Fibroblast of peridontal ligament (primary cell): ENCODE measurements at regions not wholly inside any gene's neighbourhood (a gene's known extent, or its start where the extent isn't known, plus 50 kb on each side); places are given as distances from the start of the nearest gene placed in this dataset.

Experiments
- DNase-seq: peaks from one replicate; pipeline ENCODE4 v3.0.0-alpha.2; 2010; ENCODE audit errors: extremely low read depth

DNA sequence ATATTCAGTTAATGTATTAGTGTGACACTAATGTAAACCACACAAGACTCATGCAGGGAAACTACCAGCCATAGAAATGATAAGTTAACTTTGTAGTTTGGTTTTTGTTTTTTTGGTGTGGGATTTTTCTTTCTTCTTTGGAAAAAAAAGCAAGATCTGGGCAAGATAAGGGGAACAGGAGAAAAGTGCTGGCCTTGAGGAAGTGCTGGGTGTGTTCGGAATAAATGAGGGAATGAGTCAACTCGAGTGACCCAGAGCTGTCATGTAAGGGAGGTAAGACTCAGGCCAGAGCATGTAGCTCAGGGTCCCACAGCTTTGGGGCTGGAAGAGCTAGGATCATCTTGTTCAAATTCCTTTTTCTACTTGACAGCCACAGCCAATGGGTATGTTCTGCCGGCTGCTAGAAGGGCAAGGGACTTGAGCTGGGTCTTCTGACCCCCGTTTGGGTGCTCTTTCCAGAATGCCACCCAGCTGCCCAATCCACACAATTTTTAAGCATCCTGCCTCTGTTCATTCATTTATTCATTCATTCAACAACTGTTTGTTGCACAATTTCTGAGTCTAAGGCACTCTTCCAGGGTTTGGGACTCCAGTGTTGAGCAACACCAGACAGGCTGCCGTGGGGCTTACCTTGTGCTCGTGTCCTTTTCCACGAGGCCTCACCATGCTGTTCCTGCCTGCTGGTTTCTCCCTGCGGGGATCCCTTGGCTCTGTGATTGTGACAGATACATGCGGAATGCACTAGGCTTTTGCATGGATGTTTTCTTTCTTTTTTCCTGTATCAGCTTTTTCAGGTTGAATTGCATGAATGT lies 54.5 kb downstream of the CLDN34 start:
- DNase-seq = no peak

DNA sequence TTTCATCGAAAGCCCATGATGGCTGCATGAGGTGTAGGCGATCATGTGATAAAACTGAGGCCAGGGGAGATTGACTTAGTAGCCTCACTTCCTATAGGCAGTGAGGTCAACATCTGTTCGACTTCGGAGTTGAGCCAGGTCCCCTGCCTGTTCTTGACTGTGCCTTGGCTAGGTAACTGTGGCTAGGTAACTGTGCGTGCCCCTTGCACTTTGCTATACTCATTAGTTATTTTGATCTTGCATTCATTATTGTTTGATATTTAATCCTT lies 55.0 kb downstream of the CLDN34 start:
- no peak for DNase-seq

DNA sequence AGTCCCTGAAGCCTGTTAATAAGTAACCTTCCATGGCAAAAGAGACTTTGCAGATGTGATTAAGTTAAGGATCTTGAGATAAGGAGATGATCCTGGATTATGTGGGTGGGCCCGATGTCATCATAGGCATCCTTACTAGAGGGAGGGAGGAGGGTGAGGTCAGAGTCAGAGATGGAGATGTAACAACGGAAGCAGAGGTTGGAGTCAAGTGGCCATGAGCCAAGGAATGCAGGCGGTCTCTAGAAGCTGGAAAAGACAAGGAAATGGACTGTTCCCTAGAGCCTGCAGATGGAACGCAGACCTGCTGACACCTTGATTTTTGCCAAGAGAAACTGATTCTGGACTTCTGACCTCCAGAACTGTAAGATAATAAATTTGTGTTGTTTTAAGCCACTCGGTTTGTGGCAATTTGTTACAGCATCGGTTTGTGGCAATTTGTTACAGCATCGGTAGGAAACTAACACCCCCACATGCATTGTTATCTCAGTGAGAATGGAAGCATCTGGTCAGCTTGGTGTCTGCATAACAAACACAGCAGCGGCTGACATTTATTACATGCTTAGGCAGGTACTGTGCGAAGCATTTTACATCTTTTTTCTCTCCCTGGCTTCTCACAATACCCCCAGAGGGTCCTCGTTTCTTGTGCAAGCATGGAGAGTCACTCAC lies 55.6 kb downstream of the CLDN34 start:
- DNase-seq = peak; percentile 29

DNA sequence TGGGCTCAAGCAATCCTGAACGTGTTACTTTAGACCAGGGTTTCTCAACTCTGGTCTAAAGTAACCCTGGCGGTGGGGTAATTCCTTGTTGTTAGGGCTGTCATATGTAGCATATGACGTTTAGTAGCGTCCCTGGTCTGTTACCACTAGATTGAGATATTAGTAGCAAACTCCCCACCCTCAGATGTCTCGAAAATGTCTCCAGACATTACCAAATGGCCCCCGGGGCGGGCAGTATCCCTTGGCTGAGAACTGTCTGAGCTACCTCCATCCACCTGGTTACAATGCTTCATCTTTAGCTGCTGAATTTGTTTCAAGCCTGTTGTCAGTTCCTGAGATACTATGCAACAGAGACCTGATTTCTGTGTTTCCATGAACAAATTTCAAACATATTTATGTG lies 56.7 kb downstream of the CLDN34 start:
- no peak for DNase-seq

DNA sequence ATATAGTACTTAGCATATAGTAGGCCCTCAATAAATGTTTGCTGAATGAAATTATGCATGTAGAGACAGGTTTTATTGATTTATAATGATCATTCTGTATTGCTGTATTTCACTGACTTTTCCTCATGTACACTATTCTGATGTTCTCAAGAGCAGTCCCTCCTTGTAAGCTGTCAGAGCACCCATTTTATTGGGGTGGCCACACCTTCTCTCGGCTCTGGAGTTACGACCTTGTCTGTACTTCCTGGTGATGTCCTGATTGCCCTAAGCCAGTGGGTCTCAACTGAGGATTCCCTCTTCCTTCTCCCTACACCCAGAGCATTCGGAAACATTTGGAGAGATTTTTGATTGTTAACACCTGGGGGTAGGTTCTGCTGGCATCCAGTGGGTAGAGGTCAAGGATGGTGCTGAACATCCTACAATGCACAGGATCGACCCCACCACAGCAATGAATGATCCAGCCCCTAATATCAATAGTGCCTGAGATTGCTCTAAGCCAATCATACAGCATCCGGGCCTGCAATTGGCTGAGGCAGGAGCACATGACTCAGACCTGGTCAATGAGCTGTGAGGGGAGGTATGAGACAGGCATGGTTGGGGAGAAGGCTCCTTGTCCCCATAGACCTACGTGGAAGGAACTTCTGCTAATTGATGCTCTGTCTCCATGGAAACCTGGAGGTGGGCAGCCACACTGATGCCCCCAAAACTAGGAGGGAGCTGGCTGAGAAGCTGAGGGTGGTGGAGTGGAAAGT lies 58.8 kb downstream of the CLDN34 start:
- DNase-seq = no peak

DNA sequence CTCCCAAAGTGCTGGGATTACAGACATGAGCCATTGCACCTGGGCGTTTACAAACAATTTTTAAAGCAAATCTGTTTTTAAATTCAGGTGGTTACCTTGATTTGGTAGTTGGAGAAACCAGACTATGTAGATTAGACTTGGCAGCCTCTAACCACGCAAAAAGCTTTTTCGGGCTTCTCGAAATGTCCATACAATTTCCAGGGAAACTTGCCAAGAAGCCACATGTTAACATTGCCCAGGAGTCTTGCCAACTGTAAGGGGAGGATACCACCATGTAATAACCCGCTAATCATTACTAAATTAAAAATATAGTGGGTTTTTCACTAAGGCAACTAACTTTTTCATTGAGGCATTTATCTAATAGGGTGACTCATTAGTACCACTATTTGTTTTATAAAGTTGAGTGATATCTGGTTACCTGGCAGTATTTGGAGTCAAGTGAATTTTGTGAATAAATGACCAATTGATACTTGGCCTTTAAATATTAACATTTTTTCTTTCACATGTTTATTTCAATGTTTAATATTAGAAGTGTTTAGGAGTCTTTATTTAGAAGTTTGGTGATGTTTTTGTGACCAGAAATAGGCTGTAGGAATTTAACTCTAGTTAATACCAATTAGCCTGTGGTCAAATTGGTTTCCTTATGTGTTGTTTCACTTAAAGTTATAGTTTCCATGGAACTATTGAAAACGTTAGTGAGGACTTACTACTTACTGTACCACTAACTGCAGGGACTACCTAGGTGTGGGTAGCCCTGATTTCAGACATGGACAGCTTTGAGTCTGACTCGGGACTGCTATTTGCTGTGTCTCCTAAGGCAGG lies 61.3 kb downstream of the CLDN34 start:
- no peak for DNase-seq

DNA sequence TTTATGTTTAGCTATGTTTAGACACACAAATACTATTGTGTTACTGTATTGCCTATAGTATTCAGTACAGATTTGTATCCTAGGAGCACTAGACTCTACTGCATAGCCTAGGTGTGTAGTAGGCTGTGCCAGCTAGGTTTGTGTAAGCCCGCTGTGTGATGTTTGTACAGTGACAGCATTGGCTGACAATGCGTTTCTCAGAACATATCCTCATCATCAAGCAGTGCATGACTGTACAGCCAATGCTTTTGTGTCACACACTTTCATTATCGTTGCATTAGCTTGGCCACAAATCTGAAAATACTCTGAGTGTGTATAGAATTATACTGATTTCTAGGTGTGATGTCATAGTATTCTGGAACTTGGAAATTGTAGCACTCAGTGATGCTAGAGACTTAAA lies 63.4 kb downstream of the CLDN34 start:
- DNase-seq = no peak

DNA sequence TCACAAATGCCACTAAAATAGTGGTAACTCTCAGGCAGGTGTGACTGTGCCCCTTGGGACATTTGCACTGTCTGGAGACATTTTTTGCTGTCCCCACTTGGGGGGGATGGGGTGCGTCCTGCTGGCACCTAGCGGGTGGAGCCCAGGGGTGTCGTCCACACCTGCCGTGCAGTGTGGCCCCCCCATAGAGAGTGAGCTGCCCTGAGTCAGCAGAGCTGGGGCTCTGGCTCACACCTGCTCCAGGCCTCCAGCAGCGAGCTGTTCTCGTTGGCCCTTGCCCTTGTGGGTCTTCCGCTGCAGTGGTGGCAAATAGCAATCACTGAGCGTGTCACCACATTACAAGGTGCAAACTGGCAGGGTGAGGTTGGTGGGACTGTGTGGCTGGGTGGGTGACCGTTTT lies 64.6 kb downstream of the CLDN34 start:
- no peak for DNase-seq

DNA sequence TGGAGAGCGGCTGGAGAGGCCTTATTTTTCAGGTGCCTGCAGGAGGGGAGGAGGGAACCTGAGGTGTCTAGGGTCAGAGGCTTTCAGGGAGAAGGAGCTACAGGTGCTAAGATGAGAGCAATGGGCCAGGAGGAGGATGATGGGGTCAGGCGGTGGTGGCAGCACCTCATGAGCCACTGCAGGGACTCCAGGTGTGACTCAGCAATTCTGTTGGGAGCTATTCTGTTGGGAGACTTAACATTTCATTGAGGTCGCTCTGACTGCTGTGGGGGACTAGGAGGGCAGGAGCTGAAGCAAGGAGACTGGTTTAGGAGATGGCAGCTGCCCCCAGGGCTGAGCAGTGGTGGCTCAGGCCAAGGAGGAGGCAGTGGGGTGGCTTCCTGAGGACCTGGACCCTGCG lies 65.0 kb downstream of the CLDN34 start:
- DNase-seq = no peak

DNA sequence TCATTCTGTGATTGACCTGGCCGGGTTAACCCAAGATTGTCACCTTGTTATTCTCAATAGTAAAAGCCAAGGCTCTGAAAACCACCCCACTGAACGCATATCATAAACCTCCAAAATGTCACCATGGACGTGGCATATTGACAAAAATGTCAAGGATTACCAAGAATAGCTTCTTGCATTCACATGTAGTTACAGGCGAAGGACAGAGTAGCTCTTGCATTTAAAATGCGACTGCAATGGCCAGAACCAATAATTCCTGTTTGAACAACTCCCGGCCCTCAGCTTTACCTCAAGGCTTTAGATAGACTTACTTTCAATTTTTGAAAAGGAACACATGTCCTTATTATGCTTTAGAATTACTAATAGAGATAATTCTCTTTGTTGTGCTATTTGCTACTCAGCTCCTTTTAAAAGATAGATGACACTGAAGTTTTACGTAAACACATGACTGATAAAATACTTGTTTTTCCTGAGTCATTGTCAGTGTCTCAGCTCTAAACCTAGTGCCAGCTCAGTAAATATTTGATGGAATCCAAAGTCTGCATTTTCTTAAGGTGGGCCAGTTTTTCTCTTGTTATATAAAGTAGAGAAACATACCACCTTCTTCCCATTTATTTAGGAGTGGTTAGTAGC lies 66.3 kb downstream of the CLDN34 start:
- no peak for DNase-seq

DNA sequence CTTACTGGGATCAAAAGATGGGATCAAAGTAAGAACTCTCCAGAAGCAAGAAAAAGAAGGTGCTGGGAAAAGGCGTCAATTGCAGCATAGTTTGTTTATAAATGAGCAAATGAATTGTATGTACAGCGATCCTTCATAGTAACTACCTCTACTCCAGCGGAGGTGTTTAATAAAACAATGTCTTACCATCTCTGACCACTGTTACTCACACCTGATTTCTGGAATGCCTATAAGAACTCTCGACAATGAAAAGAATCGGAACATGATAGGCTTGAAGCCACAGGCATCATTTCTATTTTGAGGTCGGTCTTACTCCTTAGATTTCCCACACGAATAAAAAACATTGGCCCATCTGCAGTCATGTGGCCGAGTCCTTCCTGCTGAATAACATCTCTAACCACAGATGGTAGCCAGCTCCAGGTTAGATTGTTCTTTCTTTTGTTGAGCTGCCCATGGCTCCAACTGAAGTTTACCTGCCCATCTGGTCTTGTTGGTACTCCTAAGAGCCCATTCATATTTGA lies 67.6 kb downstream of the CLDN34 start:
- no peak for DNase-seq

DNA sequence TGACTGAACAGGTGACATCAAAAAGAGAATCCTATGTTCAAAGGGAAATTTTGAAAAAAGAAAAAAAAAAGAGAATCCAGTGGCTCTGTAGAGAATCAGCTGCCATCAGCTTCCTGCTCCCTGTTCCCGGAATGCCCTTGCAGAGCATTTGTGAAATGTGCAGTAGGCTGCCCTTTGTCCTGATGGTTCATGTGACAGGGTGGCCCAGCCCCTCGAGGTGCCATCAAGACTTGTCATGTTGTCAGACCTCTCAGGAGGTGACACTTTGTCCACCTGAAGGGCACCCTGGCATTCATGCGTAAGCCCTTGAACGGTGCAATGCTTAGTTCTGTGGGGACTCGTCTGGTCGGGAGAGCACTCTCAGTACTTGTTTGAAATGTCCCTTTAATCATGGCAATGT lies 71.4 kb downstream of the CLDN34 start:
- no peak for DNase-seq

DNA sequence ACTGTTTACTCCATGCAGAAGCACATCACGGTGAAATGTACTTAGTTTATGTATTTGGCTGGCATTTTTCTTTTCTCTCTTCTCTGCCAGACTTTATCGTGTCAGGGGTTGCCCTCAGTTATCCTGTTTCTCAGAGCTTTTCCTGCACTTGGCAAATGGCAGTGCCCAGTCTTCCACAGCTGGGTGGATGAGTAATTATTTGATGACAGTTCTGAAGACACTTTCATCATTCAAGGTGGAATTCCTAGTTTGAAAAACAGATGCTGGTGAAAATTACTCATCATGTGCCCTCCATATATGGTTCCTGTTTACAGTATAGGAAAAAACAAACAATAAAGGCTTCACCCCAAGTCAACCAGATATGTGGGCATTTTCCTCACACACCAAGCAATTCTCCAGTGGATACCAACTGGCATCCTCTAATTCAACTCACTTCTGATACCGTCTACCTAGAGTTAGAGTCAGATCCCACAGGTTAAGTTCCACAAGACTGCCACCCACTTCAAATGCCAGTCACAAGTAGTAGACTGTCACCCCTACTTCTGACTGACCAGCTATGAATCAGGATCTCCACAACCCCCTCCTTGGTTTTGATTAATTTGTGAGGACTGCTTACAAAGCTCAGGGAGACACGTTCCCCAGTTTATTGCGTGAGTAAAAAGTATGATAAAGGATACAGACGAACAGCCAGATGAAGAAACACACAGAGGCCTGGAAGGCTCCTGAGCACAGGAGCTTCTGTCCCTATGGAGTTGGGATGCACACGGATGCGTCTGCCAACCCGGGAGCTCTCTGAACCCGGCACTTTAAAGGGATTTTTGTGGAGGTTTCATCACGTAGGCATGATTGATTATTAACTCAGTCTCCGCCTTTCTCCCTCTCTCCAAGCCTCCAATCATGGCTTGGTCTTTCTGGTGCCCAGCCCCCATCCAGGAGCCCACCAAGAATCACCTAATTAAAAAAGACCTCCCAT lies 72.9 kb downstream of the CLDN34 start:
- DNase-seq = no peak

DNA sequence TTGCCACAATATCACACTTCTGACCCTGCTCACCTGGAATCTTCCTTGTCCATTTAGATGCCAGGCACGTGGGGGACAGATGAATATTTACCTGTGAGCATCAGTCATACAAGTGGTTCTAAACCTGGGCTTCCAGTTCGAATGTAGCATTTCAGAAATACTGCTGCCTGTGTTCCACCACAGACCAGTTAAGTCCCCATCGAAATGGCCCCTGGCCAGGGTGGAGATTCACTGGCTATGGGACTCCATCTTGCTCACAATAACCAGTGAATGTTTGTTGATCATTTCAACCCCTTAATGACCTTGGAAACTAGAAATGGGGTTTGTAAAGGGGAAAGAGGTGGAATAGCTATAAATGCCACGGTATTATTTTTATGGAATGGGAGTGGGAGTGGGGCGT lies 73.8 kb downstream of the CLDN34 start:
- no peak for DNase-seq

DNA sequence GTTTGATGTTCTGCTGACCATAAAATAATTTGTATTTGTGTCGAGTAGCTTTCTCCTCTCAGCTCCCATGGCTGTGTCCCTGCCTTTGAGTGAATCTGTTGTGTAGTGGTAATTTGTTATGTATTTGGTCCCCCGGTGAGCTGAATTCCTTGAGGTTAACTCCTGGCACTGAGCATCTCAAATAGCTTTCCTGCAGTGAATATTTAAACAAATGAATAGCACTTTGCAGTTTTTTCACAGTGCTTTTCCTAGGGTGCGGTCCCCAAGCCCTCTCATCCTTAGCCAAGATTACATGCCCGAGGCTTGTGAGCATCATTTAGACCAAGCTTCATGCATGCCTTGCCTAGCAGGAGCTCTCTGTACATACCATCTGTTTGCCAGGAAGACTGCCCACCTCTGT lies 74.2 kb downstream of the CLDN34 start:
- peak; percentile 53 for DNase-seq

DNA sequence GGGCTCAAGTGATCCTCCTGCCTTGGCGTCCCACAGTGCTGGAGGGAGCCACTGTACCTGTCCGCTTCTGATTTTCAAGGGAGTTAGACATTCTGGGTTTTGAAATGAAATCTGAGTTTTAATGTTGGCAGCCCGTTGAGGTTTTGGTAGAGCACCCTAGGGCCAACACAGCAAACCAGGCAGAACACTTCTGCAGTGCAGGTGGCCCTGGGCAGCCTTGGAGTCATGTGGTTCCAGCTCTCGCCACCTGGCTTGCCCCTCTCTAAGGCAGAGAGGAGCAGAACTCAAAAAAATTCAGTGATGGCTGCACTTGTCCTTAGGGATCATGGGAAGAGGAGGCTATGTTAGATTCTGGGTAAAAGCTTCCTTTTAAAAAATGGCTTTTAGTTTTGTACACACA lies 74.9 kb downstream of the CLDN34 start:
- no peak for DNase-seq

DNA sequence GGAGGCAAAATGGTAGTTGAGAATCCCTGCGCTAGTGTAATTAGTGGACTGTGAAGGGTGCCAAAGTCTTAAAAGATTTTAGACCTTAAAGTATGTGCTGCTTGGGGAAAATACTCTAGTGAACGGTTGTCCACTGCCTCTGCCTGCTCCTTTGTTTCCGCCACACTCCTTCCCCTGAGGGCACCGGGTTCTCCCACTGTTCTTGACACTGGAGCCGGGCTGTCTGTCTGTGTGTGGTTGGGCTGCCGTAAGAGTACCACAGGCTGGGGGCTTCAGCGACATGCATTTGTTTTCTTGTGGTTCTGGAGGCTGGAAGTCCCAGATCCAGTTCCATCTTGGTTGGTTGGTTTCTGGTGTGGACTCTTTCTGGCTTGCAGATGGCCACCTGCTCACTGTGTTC lies 76.2 kb downstream of the CLDN34 start:
- no peak for DNase-seq

DNA sequence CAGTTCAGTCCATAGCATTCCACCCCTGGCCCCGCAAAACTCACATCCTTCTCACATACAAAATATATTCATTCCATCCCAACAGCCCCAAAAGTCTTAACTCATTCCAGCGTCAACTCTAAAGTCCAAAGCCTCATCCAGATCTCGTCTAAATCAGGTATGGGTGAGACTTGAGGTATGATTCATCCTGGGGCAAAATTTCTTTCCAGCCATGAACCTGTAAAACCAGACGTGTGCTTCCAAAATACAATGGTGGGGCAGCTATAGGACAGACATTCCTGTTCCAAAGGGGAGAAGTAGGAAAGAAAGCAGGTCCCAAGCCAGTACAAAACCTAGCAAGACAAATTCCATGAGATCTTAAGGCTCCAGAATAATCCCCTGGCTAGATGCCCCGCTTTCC lies 76.9 kb downstream of the CLDN34 start:
- no peak for DNase-seq

DNA sequence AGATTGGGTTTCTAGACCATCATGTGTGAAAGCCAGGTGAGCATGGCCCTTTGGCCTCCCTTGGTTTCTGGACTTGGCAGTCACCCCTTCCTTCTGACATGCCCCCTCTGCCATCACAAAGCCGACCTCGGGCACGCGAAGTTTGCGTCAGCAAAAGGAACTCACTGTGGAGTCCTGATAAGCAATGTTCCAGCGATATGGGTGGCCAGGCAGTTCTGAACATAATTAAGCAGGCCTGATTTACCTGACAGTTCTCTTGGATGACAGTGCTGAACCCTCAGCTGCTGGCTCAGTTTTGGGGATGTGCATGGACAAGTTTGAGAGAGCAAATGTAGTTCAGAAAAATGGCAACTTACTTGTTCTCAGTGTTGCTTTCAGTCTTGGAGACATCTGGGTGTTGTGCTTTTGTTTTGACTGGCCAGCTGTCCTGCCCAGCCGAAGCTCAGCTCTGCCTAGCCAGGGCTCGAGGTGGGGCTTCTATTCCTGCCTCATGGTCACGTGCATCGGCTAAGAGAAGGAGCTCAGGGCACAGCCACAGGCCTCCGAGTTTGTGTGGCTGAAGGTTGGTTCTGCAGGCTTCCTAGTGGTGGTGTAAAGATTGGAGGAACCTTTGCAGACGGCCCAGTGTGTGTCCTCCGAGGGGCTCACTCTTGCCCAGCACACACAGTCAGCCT lies 78.3 kb downstream of the CLDN34 start:
- no peak for DNase-seq

DNA sequence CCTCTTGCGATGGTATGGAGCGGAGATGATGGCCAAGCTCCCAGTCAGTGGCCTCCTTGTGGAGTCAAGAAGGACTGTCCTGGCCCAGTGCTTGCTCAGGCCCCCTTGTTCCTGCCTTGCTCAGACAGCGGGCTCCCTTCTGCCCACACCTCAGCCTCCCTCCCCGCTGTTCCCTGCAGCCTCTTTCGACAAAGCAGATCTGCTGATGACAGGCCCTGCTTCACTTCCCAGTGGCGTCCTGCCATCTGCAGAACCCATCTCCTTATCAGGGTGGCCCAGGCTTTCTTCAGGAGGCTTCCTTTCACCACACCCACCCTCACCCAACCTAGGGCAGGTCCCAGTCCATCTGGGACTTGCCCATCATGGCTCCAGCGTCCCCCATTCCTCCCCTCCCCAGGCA lies 80.0 kb downstream of the CLDN34 start:
- no peak for DNase-seq
